Fibroblast of pulmonary artery (primary cell): ENCODE measurements at regions not wholly inside any gene's neighbourhood (a gene's known extent, or its start where the extent isn't known, plus 50 kb on each side); places are given as distances from the start of the nearest gene placed in this dataset.
"Not testable (repeated sequence)": the region's sequence is repeated elsewhere in the genome, so short reads cannot be mapped to it uniquely, and the experiment has no call there.

Experiments used
- DNase-seq: peaks from one replicate; pipeline ENCODE4 v3.0.0-alpha.2; 2010; ENCODE audit warnings: low read depth
- H3K4me3 ChIP-seq: replicated peaks from 2 replicates; pipeline ENCODE4 v1.5.1; 2011; ENCODE audit warnings: low read depth, mild to moderate bottlenecking, control low read depth, low read length, moderate library complexity
- CTCF ChIP-seq: IDR thresholded peaks from 2 replicates; pipeline ENCODE4 v1.5.1; 2011; ENCODE audit warnings: mild to moderate bottlenecking, control low read depth, low read length, inconsistent platforms; ENCODE audit errors: missing control alignments

GRCh38 chr2:234694244-234695013 lies 197.5 kb upstream of the ARL4C start:
- no peak for TF ChIP-seq CTCF
- peak; percentile 60 for DNase-seq
- H3K4me3 ChIP-seq: no peak overlapping the region

- not testable (repeated sequence) for DNase-seq, H3K4me3 ChIP-seq
These were observed 196.9 kb upstream of the ARL4C start for GRCh38 chr2:234693681-234694190.

GRCh38 chr2:234693191-234693590 lies 196.3 kb upstream of the ARL4C start:
- not testable (repeated sequence) for DNase-seq, H3K4me3 ChIP-seq

GRCh38 chr2:234691968-234692955 lies 195.4 kb upstream of the ARL4C start:
- no peak for TF ChIP-seq CTCF
- DNase-seq: no peak
- H3K4me3 ChIP-seq: no peak overlapping the region

GRCh38 chr2:234691214-234691575 lies 194.3 kb upstream of the ARL4C start:
- DNase-seq: no peak
- no peak for TF ChIP-seq CTCF
- H3K4me3 ChIP-seq: no peak overlapping the region

- no peak overlapping the region for H3K4me3 ChIP-seq
- TF ChIP-seq CTCF: no peak
- DNase-seq: peak; percentile 55
These were observed 193.8 kb upstream of the ARL4C start for GRCh38 chr2:234690569-234691213.

GRCh38 chr2:234689911-234690379 lies 193.1 kb upstream of the ARL4C start:
- H3K4me3 ChIP-seq: no peak overlapping the region
- DNase-seq: no peak
- no peak for TF ChIP-seq CTCF
